Heart left ventricle (tissue), 13 donors: ENCODE measurements at regions not wholly inside any gene's neighbourhood (a gene's known extent, or its start where the extent isn't known, plus 50 kb on each side); places are given as distances from the start of the nearest gene placed in this dataset.

Experiments used
- POLR2A ChIP-seq, 2 donors: fragments of 450-650 bp; IDR thresholded peaks; one replicate each; pipeline ENCODE4 v1.6.1; 2017; ENCODE audit warnings: antibody characterized with exemption in 2 of 2, mild to moderate bottlenecking in 2 of 2, moderate library complexity in 2 of 2
- TF ChIP-seq, protein P1 (sequence below), 12 donors: fragments of 200-600 bp; sonication (generic) in 4 of 12; IDR thresholded peaks; one replicate each; pipeline versions ENCODE4 v1.5.0 to v1.8.0; 2018 to 2022; ENCODE audit warnings: antibody characterized with exemption in 12 of 12, mild to moderate bottlenecking in 5 of 12
- donor health status: ischemic (EF 13 %, LVEDD 7.1; RV severe dilation, severe dysfunction).
- donor health status: DM: no; HTN: yes; CAD: no.
- donor health status: DM: no; HTN: no; CAD: no.
- donor health status: ischemic (EF 25% LVEDD 6.9; RV normal size, moderate dysfunction).
- donor health status: ischemic (EF 25% LVEDD 5.7; RV mildly dilated, moderate dysfunction).
- donor health status: ischemic (EF 35%, LVEDD 5.7; RV mildly dilated, moderate dysfunction).
- donor health status: nonischemic (EF 11% LVEDD 7.7; RV severe dilation, severe dysfunction).
- donor health status: DM: yes; HTN: yes; CAD: no.
- donor health status: PGD.
- donor health status: ischemic (EF 29% LVEDD 5.4; RV normal size, mild dysfunction).
- donor health status: nonischemic (EF 23%, LVEDD 6.1; RV moderate dilation, normal function).

DNA sequence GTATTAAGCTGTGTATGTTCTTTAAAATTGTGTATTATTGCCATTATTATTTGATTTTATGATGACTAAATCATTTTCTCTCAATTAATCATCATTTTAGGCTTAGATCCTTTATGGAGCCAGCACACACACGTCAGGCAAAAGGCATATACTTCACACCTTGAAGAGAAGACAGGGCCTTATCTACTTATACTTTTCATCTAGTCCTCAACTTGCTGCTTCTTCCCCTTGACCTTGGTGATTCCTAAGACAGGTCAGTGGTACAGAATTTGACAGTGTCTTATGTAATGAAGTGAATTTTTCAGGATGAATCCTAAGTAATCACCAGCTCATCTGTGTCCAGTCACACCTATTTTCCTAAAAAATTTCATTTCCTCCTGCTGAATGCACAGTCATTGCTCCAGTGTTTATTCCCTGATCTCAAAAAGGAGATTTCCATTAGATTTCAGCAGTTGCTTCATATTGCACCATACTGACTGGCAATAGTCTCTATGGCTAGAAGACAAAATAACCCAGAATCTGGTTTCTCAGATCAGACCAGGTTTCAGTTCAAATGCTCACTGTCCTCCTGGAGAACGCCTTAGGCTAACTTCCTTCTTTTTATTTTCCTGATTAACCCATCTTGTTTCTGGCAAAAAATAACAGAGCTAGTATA lies 235.7 kb downstream of the PTH2R start:
- TF ChIP-seq POLR2A (IDR thresholded peaks at IDR 0.05): no peak
- TF ChIP-seq, protein P1, sequence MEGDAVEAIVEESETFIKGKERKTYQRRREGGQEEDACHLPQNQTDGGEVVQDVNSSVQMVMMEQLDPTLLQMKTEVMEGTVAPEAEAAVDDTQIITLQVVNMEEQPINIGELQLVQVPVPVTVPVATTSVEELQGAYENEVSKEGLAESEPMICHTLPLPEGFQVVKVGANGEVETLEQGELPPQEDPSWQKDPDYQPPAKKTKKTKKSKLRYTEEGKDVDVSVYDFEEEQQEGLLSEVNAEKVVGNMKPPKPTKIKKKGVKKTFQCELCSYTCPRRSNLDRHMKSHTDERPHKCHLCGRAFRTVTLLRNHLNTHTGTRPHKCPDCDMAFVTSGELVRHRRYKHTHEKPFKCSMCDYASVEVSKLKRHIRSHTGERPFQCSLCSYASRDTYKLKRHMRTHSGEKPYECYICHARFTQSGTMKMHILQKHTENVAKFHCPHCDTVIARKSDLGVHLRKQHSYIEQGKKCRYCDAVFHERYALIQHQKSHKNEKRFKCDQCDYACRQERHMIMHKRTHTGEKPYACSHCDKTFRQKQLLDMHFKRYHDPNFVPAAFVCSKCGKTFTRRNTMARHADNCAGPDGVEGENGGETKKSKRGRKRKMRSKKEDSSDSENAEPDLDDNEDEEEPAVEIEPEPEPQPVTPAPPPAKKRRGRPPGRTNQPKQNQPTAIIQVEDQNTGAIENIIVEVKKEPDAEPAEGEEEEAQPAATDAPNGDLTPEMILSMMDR (IDR thresholded peaks at IDR 0.05): no peak
